H1 (cell line): ENCODE measurements at regions not wholly inside any gene's neighbourhood (a gene's known extent, or its start where the extent isn't known, plus 50 kb on each side); places are given as distances from the start of the nearest gene placed in this dataset.

Experiments used
- CBX5 ChIP-seq: fragments of 300-800, 300-1000 bp; sonication (generic); IDR thresholded peaks from 2 replicates; pipeline ENCODE4 v1.7.1; 2016; ENCODE audit warnings: antibody characterized with exemption, low read length, low read depth
- CEBPB ChIP-seq: IDR thresholded peaks from 2 replicates; pipeline ENCODE4 v1.6.1; 2012; ENCODE audit warnings: low read depth, low read length
- CHD7 ChIP-seq: fragments of 300-600 bp; sonication (generic); IDR thresholded peaks from 2 replicates; pipeline ENCODE4 v1.7.1; 2012; ENCODE audit warnings: low read length, moderate library complexity, mild to moderate bottlenecking, inconsistent platforms; ENCODE audit not compliant: insufficient replicate concordance
- EZH2 ChIP-seq: fragments of 200-600 bp; sonication (generic); IDR thresholded peaks from 2 replicates; pipeline ENCODE4 v1.7.1; 2012; ENCODE audit warnings: low read depth, mild to moderate bottlenecking, moderate library complexity, low read length, inconsistent platforms; ENCODE audit not compliant: severe bottlenecking
- FOSL1 ChIP-seq: IDR thresholded peaks from 2 replicates; pipeline ENCODE4 v1.6.1; 2011; ENCODE audit warnings: mild to moderate bottlenecking, low read depth, low read length, moderate library complexity; ENCODE audit not compliant: insufficient read depth
- HDAC6 ChIP-seq: IDR thresholded peaks from one replicate; pipeline ENCODE4 v1.7.1; 2012; ENCODE audit warnings: low read depth, mild to moderate bottlenecking, inconsistent platforms, low read length, moderate library complexity
- MAFK ChIP-seq: IDR thresholded peaks from 2 replicates; pipeline ENCODE4 v1.6.1; 2012; ENCODE audit warnings: low read depth, mild to moderate bottlenecking, improper control_type of control experiment, low read length
- SP1 ChIP-seq: IDR thresholded peaks from 2 replicates; pipeline ENCODE4 v1.6.1; 2011; ENCODE audit warnings: low read depth, low read length
- SUZ12 ChIP-seq: fragments of 200-600 bp; sonication (generic); IDR thresholded peaks from 2 replicates; pipeline ENCODE4 v1.6.1; 2012; ENCODE audit warnings: mild to moderate bottlenecking, inconsistent platforms, low read length, moderate library complexity, mixed read lengths
- TAF1 ChIP-seq: IDR thresholded peaks from 2 replicates; pipeline ENCODE4 v1.6.1; 2011; ENCODE audit warnings: mild to moderate bottlenecking, low read depth, low read length

- TF ChIP-seq CHD7 (no peak), FOSL1 (no peak), CEBPB (no peak), SUZ12 (no peak), MAFK (no peak), SP1 (no peak), HDAC6 (no peak), TAF1 (no peak), CBX5 (no peak), EZH2 (no peak)
Measured at GRCh38 chr13:111623743-111624505, 303.5 kb downstream of the TEX29 start (continued).
